B cell (primary cell): ENCODE measurements at regions not wholly inside any gene's neighbourhood (a gene's known extent, or its start where the extent isn't known, plus 50 kb on each side); places are given as distances from the start of the nearest gene placed in this dataset.

Source experiments
- ATAC-seq: fragments of 200-7000 bp; cut with Tn5 transposase; one replicate; pipeline ENCODE4 v1.10.0; 2021; ENCODE audit warnings: low read depth, mild to moderate bottlenecking, moderate number of reproducible peaks, moderate library complexity
- CTCF ChIA-PET: fragments of 350-600 bp; sonication (Branson Sonifier 250); formaldehyde crosslinking; loops from one replicate; lab custom pipeline; 2021; ENCODE audit warnings: antibody characterized with exemption, inconsistent platforms; lab: Charles Lee
- POLR2A ChIA-PET: fragments of 350-600 bp; sonication (Branson Sonifier 250); formaldehyde crosslinking; loops from one replicate; lab custom pipeline; 2021; ENCODE audit warnings: antibody characterized with exemption; lab: Charles Lee
- DNase-seq: peaks from one replicate; pipeline ENCODE4 v3.0.0; 2013
- H2AFZ ChIP-seq: 2 replicates; pipeline ENCODE4 v1.6.1; 2012; ENCODE audit warnings: mild to moderate bottlenecking, low read depth, low read length; ENCODE audit not compliant: insufficient read depth, poor library complexity, severe bottlenecking
- H3K27ac ChIP-seq, 2 donors: 1 replicate in 1 of 2; 2 replicates in 1 of 2; pipeline ENCODE4 v1.5.1; 2012 to 2013; ENCODE audit warnings: low read length in 2 of 2, mild to moderate bottlenecking in 2 of 2, moderate library complexity in 1 of 2
- H3K27me3 ChIP-seq, 4 experiments: fragments of 200-600 bp in 1 of 4; sonication (generic) in 1 of 4; replicated peaks in 1 of 4; 1 replicate in 2 of 4; 2 replicates in 2 of 4; pipeline versions ENCODE4 v1.6.1 to v1.7.0; 2013 to 2016; ENCODE audit warnings: low read length in 3 of 4, mild to moderate bottlenecking in 2 of 4, mixed read lengths in 1 of 4, moderate library complexity in 1 of 4; ENCODE audit not compliant: insufficient read depth in 4 of 4, control insufficient read depth in 3 of 4; ENCODE audit errors: control extremely low read depth in 1 of 4
- H3K36me3 ChIP-seq, 2 experiments: replicated peaks in 1 of 2; 1 replicate in 1 of 2; 2 replicates in 1 of 2; pipeline versions ENCODE4 v1.6.1 to v1.7.1; 2013; ENCODE audit warnings: low read length in 1 of 2; ENCODE audit not compliant: insufficient read depth in 2 of 2, control insufficient read depth in 1 of 2; ENCODE audit errors: control extremely low read depth in 1 of 2, extremely low read depth in 1 of 2
- H3K4me1 ChIP-seq, 2 donors: fragments of 200-600 bp in 1 of 2; sonication (generic) in 1 of 2; 1 replicate in 1 of 2; 2 replicates in 1 of 2; pipeline versions ENCODE4 v1.5.1 to v1.6.1; 2013 to 2017; ENCODE audit warnings: low read length in 2 of 2; ENCODE audit not compliant: control insufficient read depth in 2 of 2, insufficient read depth in 2 of 2
- H3K4me2 ChIP-seq: replicated peaks from 2 replicates; pipeline ENCODE3; 2012; ENCODE audit warnings: mild to moderate bottlenecking, low read depth, low read length; ENCODE audit not compliant: poor library complexity, severe bottlenecking
- H3K4me3 ChIP-seq, 5 experiments: fragments of 200-600 bp in 1 of 5; sonication (generic) in 1 of 5; 1 replicate in 3 of 5; 2 replicates in 2 of 5; pipeline versions ENCODE4 v1.5.1 to v1.7.0; 2011 to 2016; ENCODE audit warnings: low read length in 4 of 5, mild to moderate bottlenecking in 4 of 5, low read depth in 2 of 5, control low read depth in 1 of 5, moderate library complexity in 1 of 5; ENCODE audit not compliant: insufficient read depth in 1 of 5; ENCODE audit errors: control extremely low read depth in 1 of 5, extremely low read depth in 1 of 5
- H3K79me2 ChIP-seq: fragments of 200-600 bp; sonication (generic); one replicate; pipeline ENCODE4 v1.6.0; 2016; ENCODE audit warnings: low read length; ENCODE audit not compliant: control insufficient read depth, insufficient read depth
- H3K9ac ChIP-seq: fragments of 200-600 bp; sonication (generic); 2 replicates; pipeline ENCODE4 v1.6.1; 2017; ENCODE audit warnings: mild to moderate bottlenecking, low read length, moderate library complexity
- H3K9me3 ChIP-seq, 3 donors: one replicate each; pipeline versions ENCODE4 v1.6.1 to v1.7.1; 2013; ENCODE audit warnings: low read length in 2 of 3; ENCODE audit not compliant: control insufficient read depth in 2 of 3, insufficient read depth in 1 of 3; ENCODE audit errors: control extremely low read depth in 1 of 3
- H4K20me1 ChIP-seq: 2 replicates; pipeline ENCODE4 v1.6.0; 2012; ENCODE audit warnings: mild to moderate bottlenecking, low read length; ENCODE audit not compliant: insufficient read depth, control insufficient read depth, poor library complexity, severe bottlenecking
- H3K27ac Mint-ChIP-seq: one replicate; pipeline ENCODE4 v1.8.0; 2021; ENCODE audit warnings: mixed read lengths
- H3K27me3 Mint-ChIP-seq: one replicate; pipeline ENCODE4 v1.8.0; 2021; ENCODE audit warnings: mixed read lengths
- H3K4me1 Mint-ChIP-seq: one replicate; pipeline ENCODE4 v1.8.0; 2021; ENCODE audit warnings: mixed read lengths
- H3K4me3 Mint-ChIP-seq: one replicate; pipeline ENCODE4 v1.8.0; 2021; ENCODE audit warnings: mixed read lengths
- H3K9me3 Mint-ChIP-seq: one replicate; pipeline ENCODE4 v1.8.0; 2022; ENCODE audit warnings: mixed read lengths; ENCODE audit not compliant: insufficient read depth
- CTCF ChIP-seq: fragments of 200-600 bp; IDR thresholded peaks from one replicate; pipeline ENCODE4 v1.8.0; 2022; ENCODE audit warnings: antibody characterized with exemption, mild to moderate bottlenecking
- EZH2 ChIP-seq: IDR thresholded peaks from 2 replicates; pipeline ENCODE4 v1.6.1; 2012; ENCODE audit warnings: borderline replicate concordance, low read depth, mild to moderate bottlenecking, moderate library complexity, low read length; ENCODE audit not compliant: insufficient read depth, poor library complexity, severe bottlenecking
- WGBS: methylation state at CpG from one replicate; pipeline ENCODE4 v1.1.5; 2013; ENCODE audit warnings: missing lambda C conversion rate; ENCODE audit not compliant: insufficient coverage; 5-methylcytosine and 5-hydroxymethylcytosine counted together
- intact Hi-C: fragments of 100-400 bp; cut with micrococcal nuclease; formaldehyde crosslinking; loops from one replicate; pipeline ENCODE4 v1.10.0; 2022

GRCh38 chr5:24110004-24110615 lies 534.7 kb downstream of the CDH10 start:
- DNase-seq (no peak), ATAC-seq (no peak)

GRCh38 chr5:24112420-24112819 lies 532.4 kb downstream of the CDH10 start:
- H3K27me3 Mint-ChIP-seq, result no peaks in the 10 kb centered on the region
- DNase-seq, result no peak

More at GRCh38 chr5:24110004-24110615, 534.7 kb downstream of the CDH10 start:
- no peak for TF ChIP-seq EZH2
- TF ChIP-seq CTCF, result no peak
- CTCF ChIA-PET, result no interaction called here
- Mint-ChIP-seq H3K4me3 (no peak overlapping the region), H3K9me3 (no peaks in the 10 kb centered on the region), H3K27me3 (no peaks in the 10 kb centered on the region), H3K27ac (no peak overlapping the region), H3K4me1 (no peaks in the 10 kb centered on the region)
- H3K9ac ChIP-seq, result no peak overlapping the region
- no peak overlapping the region for H3K27ac ChIP-seq
- H3K4me2 ChIP-seq, result no peak overlapping the region
- WGBS, result no CpG with 5 or more reads among the region's 3 CpGs
- intact Hi-C loops, result no loop called here
- H3K4me1 ChIP-seq, result no peaks in the 10 kb centered on the region
- H3K27me3 ChIP-seq, result no peaks in the 10 kb centered on the region
- H4K20me1 ChIP-seq, result no peaks in the 10 kb centered on the region
- no peaks in the 10 kb centered on the region for H3K79me2 ChIP-seq
- H3K36me3 ChIP-seq, result no peaks in the 10 kb centered on the region
- H2AFZ ChIP-seq, result no peak overlapping the region
- H3K4me3 ChIP-seq, result no peak overlapping the region
- POLR2A ChIA-PET, result no interaction called here
- H3K9me3 ChIP-seq, result peaks cover 0 to 2% (median 0%) of the 10 kb centered on the region in 3 donors

More at GRCh38 chr5:24112420-24112819, 532.4 kb downstream of the CDH10 start:
- H3K27ac Mint-ChIP-seq, result no peak overlapping the region
- no peak for ATAC-seq
- no peak overlapping the region for H3K9ac ChIP-seq
- CTCF ChIA-PET, result no interaction called here
- intact Hi-C loops, result no loop called here
- POLR2A ChIA-PET, result no interaction called here
- no peaks in the 10 kb centered on the region for H4K20me1 ChIP-seq
- H3K4me3 Mint-ChIP-seq, result no peak overlapping the region
- H3K4me2 ChIP-seq, result no peak overlapping the region
- TF ChIP-seq EZH2 (no peak), CTCF (no peak)
- no peak overlapping the region for H2AFZ ChIP-seq
- H3K4me3 ChIP-seq, result no peak overlapping the region
- peaks cover 2% of the 10 kb centered on the region for H3K9me3 Mint-ChIP-seq
- H3K4me1 ChIP-seq, result no peaks in the 10 kb centered on the region
- no peaks in the 10 kb centered on the region for H3K4me1 Mint-ChIP-seq
- no peak overlapping the region for H3K27ac ChIP-seq
- no peaks in the 10 kb centered on the region for H3K36me3 ChIP-seq
- no peaks in the 10 kb centered on the region for H3K9me3 ChIP-seq
- H3K79me2 ChIP-seq, result no peaks in the 10 kb centered on the region
- no peaks in the 10 kb centered on the region for H3K27me3 ChIP-seq
- WGBS, result no CpG with 5 or more reads among the region's 2 CpGs
